HepG2 (cell line): ENCODE measurements at regions not wholly inside any gene's neighbourhood (a gene's known extent, or its start where the extent isn't known, plus 50 kb on each side); places are given as distances from the start of the nearest gene placed in this dataset.

ENCODE experiments used
- CTCF ChIP-seq: sonication (generic); formaldehyde crosslinking; IDR thresholded peaks from 2 replicates; pipeline ENCODE4 v1.5.0; 2020; ENCODE audit warnings: mild to moderate bottlenecking, missing genetic modification reagents, moderate library complexity
- TCF7L2 ChIP-seq: IDR thresholded peaks from 2 replicates; pipeline ENCODE4 v1.6.1; 2011; ENCODE audit warnings: mild to moderate bottlenecking, low read depth, low read length, moderate library complexity
- ZBTB26 ChIP-seq: IDR thresholded peaks from 2 replicates; pipeline ENCODE4 v1.6.1; 2016; ENCODE audit warnings: missing compliant biosample characterization, missing genetic modification reagents, borderline replicate concordance

GRCh38 chr3:148330542-148330941 is 367.2 kb upstream of the AGTR1 start:
- no peak for TF ChIP-seq CTCF
- TF ChIP-seq TCF7L2, result no peak
- no peak for TF ChIP-seq ZBTB26
